Lower leg skin (tissue), 3 donors: ENCODE measurements at regions not wholly inside any gene's neighbourhood (a gene's known extent, or its start where the extent isn't known, plus 50 kb on each side); places are given as distances from the start of the nearest gene placed in this dataset.

Source experiments
- CTCF ChIP-seq, 3 donors: fragments of 450-650 bp; IDR thresholded peaks; one replicate each; pipeline ENCODE4 v1.5.1; 2016; ENCODE audit warnings: antibody characterized with exemption in 3 of 3, mild to moderate bottlenecking in 3 of 3, moderate library complexity in 2 of 3
- POLR2A ChIP-seq, 2 donors: fragments of 450-650 bp; IDR thresholded peaks; one replicate each; pipeline ENCODE4 v1.6.1; 2016 to 2017; ENCODE audit warnings: antibody characterized with exemption in 2 of 2, mild to moderate bottlenecking in 1 of 2, moderate library complexity in 1 of 2

- no peak for TF ChIP-seq CTCF (IDR thresholded peaks at IDR 0.05)
- no peak for TF ChIP-seq POLR2A (IDR thresholded peaks at IDR 0.05)
Measured at GRCh38 chr16:48734220-48734619, 124.2 kb upstream of the N4BP1 start.
